ENCODE measurements at regions not wholly inside any gene's neighbourhood (a gene's known extent, or its start where the extent isn't known, plus 50 kb on each side); places are given as distances from the start of the nearest gene placed in this dataset.
"Not testable (repeated sequence)": the region's sequence is repeated elsewhere in the genome, so short reads cannot be mapped to it uniquely, and the experiment has no call there.

DNA sequence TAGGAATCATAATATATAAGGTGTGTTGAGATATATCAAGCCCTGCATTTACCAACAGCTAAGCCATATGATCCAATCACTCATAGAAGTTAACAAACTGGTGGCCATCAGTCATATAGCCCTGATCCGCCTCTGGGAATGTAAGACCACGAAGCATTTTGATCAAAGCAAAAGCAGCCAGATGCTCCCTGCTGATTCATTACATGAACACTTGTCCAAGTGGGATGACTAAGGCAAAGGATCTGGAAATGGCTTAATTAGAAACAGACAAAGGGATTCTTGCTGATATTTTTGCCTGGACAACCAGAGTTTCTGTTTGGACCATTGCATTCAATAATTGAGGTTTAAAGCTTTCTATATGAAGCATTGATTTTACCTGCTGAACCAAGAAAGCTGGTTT, 535.5 kb downstream of the GPAM start:
- TF ChIP-seq CTCF (conservative IDR thresholded peaks at IDR 0.05) = no peak
- H3K4me3 Mint-ChIP-seq = no peak overlapping the region
- H3K4ac ChIP-seq (ENCODE audit: low read depth, low read length) = no peak overlapping the region

GRCh38 chr10:111649080-111649479, 534.5 kb downstream of the GPAM start:
- not testable (repeated sequence) for H2AFZ ChIP-seq (ENCODE audit: low read length); H2BK120ac ChIP-seq (ENCODE audit: low read depth, low read length, poor library complexity, severe bottlenecking); H3K23ac ChIP-seq (ENCODE audit: insufficient read length, low read depth, low read length); H4K5ac ChIP-seq (ENCODE audit: insufficient read length, low read depth, low read length); H3K27me3 ChIP-seq (ENCODE audit: insufficient read depth, low read length); H3K4ac ChIP-seq (ENCODE audit: low read depth, low read length); H2BK15ac ChIP-seq (ENCODE audit: low read depth, low read length); DNase-seq; H3K14ac ChIP-seq (ENCODE audit: insufficient read depth, low read length); H3K4me1 Mint-ChIP-seq; H3K56ac ChIP-seq (ENCODE audit: insufficient read length, low read depth, low read length); H3K79me2 ChIP-seq (ENCODE audit: insufficient read depth, low read length); H3K27me3 Mint-ChIP-seq (ENCODE audit: low read depth); H4K8ac ChIP-seq (replicated peaks; ENCODE audit: insufficient read length, low read depth, low read length); H3K4me3 Mint-ChIP-seq; H3K18ac ChIP-seq (ENCODE audit: insufficient read length, low read depth, low read length); H3K4me2 ChIP-seq (ENCODE audit: insufficient read depth, insufficient read length, low read length); H4K91ac ChIP-seq (ENCODE audit: insufficient read length, low read depth, low read length); H2BK12ac ChIP-seq (ENCODE audit: insufficient read length, low read depth, low read length); H3K27ac Mint-ChIP-seq; H3K23me2 ChIP-seq (ENCODE audit: insufficient read length, low read depth, low read length, poor library complexity, severe bottlenecking); H3K79me1 ChIP-seq (ENCODE audit: insufficient read depth, low read depth, low read length, poor library complexity, severe bottlenecking); H3K27ac ChIP-seq (ENCODE audit: insufficient read length, low read depth, low read length); H3K9me3 ChIP-seq (ENCODE audit: control insufficient read depth, low read depth, low read length); H3T11ph ChIP-seq (ENCODE audit: low read length); H2AK5ac ChIP-seq (ENCODE audit: insufficient read length, low read length); H2BK5ac ChIP-seq (ENCODE audit: insufficient read length, low read length); H2BK20ac ChIP-seq (ENCODE audit: low read depth, low read length, poor library complexity, severe bottlenecking); H3K9ac ChIP-seq (ENCODE audit: extremely low read depth, insufficient read length, low read length); H4K20me1 ChIP-seq (ENCODE audit: control insufficient read depth, insufficient read depth, insufficient read length); H3K4me1 ChIP-seq (ENCODE audit: insufficient read depth, low read length)
- no CpG with 5 or more reads among the region's 1 CpG for WGBS (ENCODE audit: extremely low coverage, insufficient read length, low lambda C conversion rate)
- peaks cover 12 to 15% (median 15%) of the 10 kb centered on the region in 3 experiments for H3K36me3 Mint-ChIP-seq (ENCODE audit: insufficient read depth in 1 of 3, low read depth in 3 of 3)
- H3K9me3 Mint-ChIP-seq = peaks cover 25 to 27% of the 10 kb centered on the region in 2 experiments

More for the DNA sequence above, 535.5 kb downstream of the GPAM start:
- Histone ChIP-seq H4K20me1 (ENCODE audit: control insufficient read depth, insufficient read depth, insufficient read length) (no peaks in the 10 kb centered on the region), H3K4me2 (ENCODE audit: insufficient read depth, insufficient read length, low read length) (no peak overlapping the region), H3K27ac (ENCODE audit: insufficient read length, low read depth, low read length) (no peak overlapping the region), H2BK5ac (ENCODE audit: insufficient read length, low read length) (no peak overlapping the region), H4K8ac (replicated peaks; ENCODE audit: insufficient read length, low read depth, low read length) (no peak overlapping the region), H2AFZ (ENCODE audit: low read length) (no peak overlapping the region), H2BK120ac (ENCODE audit: low read depth, low read length, poor library complexity, severe bottlenecking) (no peak overlapping the region), H3K79me1 (ENCODE audit: insufficient read depth, low read depth, low read length, poor library complexity, severe bottlenecking) (no peaks in the 10 kb centered on the region), H3T11ph (ENCODE audit: low read length) (no peak overlapping the region), H4K91ac (ENCODE audit: insufficient read length, low read depth, low read length) (no peak overlapping the region), H3K4me1 (ENCODE audit: insufficient read depth, low read length) (no peaks in the 10 kb centered on the region), H3K79me2 (ENCODE audit: insufficient read depth, low read length) (no peaks in the 10 kb centered on the region), H2BK12ac (ENCODE audit: insufficient read length, low read depth, low read length) (no peak overlapping the region), H2AK5ac (ENCODE audit: insufficient read length, low read length) (no peak overlapping the region), H4K5ac (ENCODE audit: insufficient read length, low read depth, low read length) (no peak overlapping the region), H3K27me3 (ENCODE audit: insufficient read depth, low read length) (no peaks in the 10 kb centered on the region), H2BK20ac (ENCODE audit: low read depth, low read length, poor library complexity, severe bottlenecking) (no peak overlapping the region), H3K23me2 (ENCODE audit: insufficient read length, low read depth, low read length, poor library complexity, severe bottlenecking) (no peaks in the 10 kb centered on the region), H2BK15ac (ENCODE audit: low read depth, low read length) (no peak overlapping the region), H3K23ac (ENCODE audit: insufficient read length, low read depth, low read length) (no peak overlapping the region), H3K18ac (ENCODE audit: insufficient read length, low read depth, low read length) (no peak overlapping the region), H3K56ac (ENCODE audit: insufficient read length, low read depth, low read length) (no peak overlapping the region), H3K9ac (ENCODE audit: extremely low read depth, insufficient read length, low read length) (no peak overlapping the region), H3K9me3 (ENCODE audit: control insufficient read depth, low read depth, low read length) (no peaks in the 10 kb centered on the region), H3K14ac (ENCODE audit: insufficient read depth, low read length) (no peak overlapping the region)
- H3K9me3 Mint-ChIP-seq = peaks cover 25 to 27% of the 10 kb centered on the region in 2 experiments
- H3K27me3 Mint-ChIP-seq (ENCODE audit: low read depth) = no peaks in the 10 kb centered on the region; the same call in 1 of the 2 replicates
- H3K27ac Mint-ChIP-seq = no peak overlapping the region
- no peak for DNase-seq
- WGBS (ENCODE audit: extremely low coverage, insufficient read length, low lambda C conversion rate) = no CpG with 5 or more reads among the region's 2 CpGs
- H3K36me3 Mint-ChIP-seq (ENCODE audit: insufficient read depth in 1 of 3, low read depth in 3 of 3) = peaks cover 12 to 15% (median 15%) of the 10 kb centered on the region in 3 experiments
- H3K4me1 Mint-ChIP-seq = no peaks in the 10 kb centered on the region
